Kidney (tissue), 13 donors: ENCODE measurements at regions not wholly inside any gene's neighbourhood (a gene's known extent, or its start where the extent isn't known, plus 50 kb on each side); places are given as distances from the start of the nearest gene placed in this dataset.

Experiments used
- DNase-seq, 5 donors: peaks; one replicate each; pipeline ENCODE4 v3.0.0-alpha.2; 2013 to 2020
- FAIRE-seq: peaks from 2 replicates; lab custom pipeline; 2012; peaks lifted over from hg19 to GRCh38; lab: Jason Lieb, UNC
- H3K27ac ChIP-seq, 2 donors: one replicate each; pipeline ENCODE4 v1.7.0; 2013; ENCODE audit warnings: low read depth in 2 of 2, low read length in 2 of 2, inconsistent platforms in 1 of 2
- H3K27me3 ChIP-seq: one replicate; pipeline ENCODE4 v1.7.1; 2013; ENCODE audit warnings: low read length, inconsistent platforms; ENCODE audit not compliant: control insufficient read depth, insufficient read depth
- H3K36me3 ChIP-seq, 3 donors: one replicate each; pipeline versions ENCODE4 v1.7.0 to v1.7.1; 2013; ENCODE audit warnings: low read length in 3 of 3, control low read depth in 1 of 3, inconsistent platforms in 1 of 3; ENCODE audit not compliant: insufficient read depth in 3 of 3, control insufficient read depth in 2 of 3
- H3K4me1 ChIP-seq, 3 donors: one replicate each; pipeline versions ENCODE4 v1.7.0 to v1.7.1; 2013; ENCODE audit warnings: low read length in 3 of 3, inconsistent platforms in 1 of 3, low read depth in 1 of 3; ENCODE audit not compliant: control insufficient read depth in 2 of 3, insufficient read depth in 2 of 3
- H3K4me3 ChIP-seq, 3 donors: one replicate each; pipeline versions ENCODE4 v1.7.0 to v1.8.1; 2013; ENCODE audit warnings: low read length in 3 of 3, control low read depth in 1 of 3, inconsistent platforms in 1 of 3
- H3K9ac ChIP-seq, 3 donors: one replicate each; pipeline versions ENCODE4 v1.7.0 to v1.7.1; 2013; ENCODE audit warnings: low read length in 3 of 3, control low read depth in 1 of 3, inconsistent platforms in 1 of 3
- H3K9me3 ChIP-seq, 3 donors: one replicate each; pipeline versions ENCODE4 v1.7.0 to v1.7.1; 2013; ENCODE audit warnings: low read length in 3 of 3, control low read depth in 1 of 3, inconsistent platforms in 1 of 3; ENCODE audit not compliant: control insufficient read depth in 2 of 3, insufficient read depth in 1 of 3
- intact Hi-C: fragments of 100-400 bp; cut with DNase I; formaldehyde crosslinking; loops from one replicate; pipeline ENCODE4 v1.11.1; 2022
- TF ChIP-seq, protein P1 (sequence below): IDR thresholded peaks from 3 replicates; pipeline ENCODE4 v1.5.1; 2012; ENCODE audit warnings: mild to moderate bottlenecking, moderate library complexity, borderline replicate concordance; ENCODE audit not compliant: insufficient read depth; ENCODE audit errors: extremely low read depth
- donor health status: control.
- donor health status: control.
- donor health status: control.
- donor health status: control.
- donor health status: control.
- donor health status: DM: yes; HTN: yes; CAD: no.
- donor health status: Normal renal cell carcinoma (clear cell type).

DNA sequence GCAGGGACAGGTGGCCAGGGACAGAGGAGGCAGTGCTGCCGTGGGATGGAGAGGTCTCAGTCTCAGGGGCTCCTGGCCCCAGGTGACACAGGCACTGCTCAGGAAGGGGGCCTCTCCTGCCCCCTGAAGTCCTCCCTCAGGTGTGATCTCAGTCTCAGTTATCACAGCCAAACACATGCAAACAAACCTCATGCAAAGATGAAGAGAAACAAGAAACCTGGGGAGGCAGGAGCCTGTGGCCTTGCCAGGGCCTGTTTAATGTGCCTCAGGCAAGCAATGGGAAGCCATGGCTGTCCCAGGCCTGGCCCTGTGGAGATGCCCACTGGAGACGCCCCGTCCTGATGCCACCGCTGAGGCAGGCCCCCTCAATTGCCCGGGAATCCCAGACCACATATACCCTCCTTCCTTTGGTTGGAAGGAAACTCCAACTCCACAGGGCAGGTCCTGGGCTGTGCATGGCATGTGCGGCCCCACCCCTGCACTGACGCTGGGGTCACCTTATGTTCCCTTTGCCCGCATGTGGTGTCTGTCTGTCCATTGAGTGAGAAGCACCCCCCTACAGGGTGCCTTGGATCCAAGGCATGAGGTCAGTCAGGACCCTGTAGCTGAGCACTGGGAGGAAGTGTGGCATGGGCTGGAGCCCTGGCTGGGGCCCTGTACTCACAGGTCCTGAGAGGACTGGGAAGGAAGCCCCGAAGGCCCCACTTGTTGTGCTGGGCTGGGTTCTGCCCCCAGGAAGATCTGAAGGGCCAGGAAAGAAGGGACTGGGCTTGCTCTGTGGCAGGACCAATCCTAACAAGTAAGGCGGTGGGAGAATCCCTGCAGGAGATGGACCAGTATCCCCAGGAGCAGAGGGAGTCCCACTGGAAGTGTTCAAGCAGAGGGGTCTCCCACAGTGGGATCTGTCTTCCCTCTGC, 68.8 kb upstream of the RAB6C start:
- H3K36me3 ChIP-seq = no peaks in the 10 kb centered on the region
- no peak overlapping the region for H3K9ac ChIP-seq
- DNase-seq (no peak), FAIRE-seq (no peak)
- H3K9me3 ChIP-seq = no peaks in the 10 kb centered on the region
- H3K4me1 ChIP-seq = no peaks in the 10 kb centered on the region
- H3K4me3 ChIP-seq = no peak overlapping the region
- no peak overlapping the region for H3K27ac ChIP-seq
- H3K27me3 ChIP-seq = no peaks in the 10 kb centered on the region
- intact Hi-C loops = no loop called here
- TF ChIP-seq, protein P1, sequence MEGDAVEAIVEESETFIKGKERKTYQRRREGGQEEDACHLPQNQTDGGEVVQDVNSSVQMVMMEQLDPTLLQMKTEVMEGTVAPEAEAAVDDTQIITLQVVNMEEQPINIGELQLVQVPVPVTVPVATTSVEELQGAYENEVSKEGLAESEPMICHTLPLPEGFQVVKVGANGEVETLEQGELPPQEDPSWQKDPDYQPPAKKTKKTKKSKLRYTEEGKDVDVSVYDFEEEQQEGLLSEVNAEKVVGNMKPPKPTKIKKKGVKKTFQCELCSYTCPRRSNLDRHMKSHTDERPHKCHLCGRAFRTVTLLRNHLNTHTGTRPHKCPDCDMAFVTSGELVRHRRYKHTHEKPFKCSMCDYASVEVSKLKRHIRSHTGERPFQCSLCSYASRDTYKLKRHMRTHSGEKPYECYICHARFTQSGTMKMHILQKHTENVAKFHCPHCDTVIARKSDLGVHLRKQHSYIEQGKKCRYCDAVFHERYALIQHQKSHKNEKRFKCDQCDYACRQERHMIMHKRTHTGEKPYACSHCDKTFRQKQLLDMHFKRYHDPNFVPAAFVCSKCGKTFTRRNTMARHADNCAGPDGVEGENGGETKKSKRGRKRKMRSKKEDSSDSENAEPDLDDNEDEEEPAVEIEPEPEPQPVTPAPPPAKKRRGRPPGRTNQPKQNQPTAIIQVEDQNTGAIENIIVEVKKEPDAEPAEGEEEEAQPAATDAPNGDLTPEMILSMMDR = no peak

DNA sequence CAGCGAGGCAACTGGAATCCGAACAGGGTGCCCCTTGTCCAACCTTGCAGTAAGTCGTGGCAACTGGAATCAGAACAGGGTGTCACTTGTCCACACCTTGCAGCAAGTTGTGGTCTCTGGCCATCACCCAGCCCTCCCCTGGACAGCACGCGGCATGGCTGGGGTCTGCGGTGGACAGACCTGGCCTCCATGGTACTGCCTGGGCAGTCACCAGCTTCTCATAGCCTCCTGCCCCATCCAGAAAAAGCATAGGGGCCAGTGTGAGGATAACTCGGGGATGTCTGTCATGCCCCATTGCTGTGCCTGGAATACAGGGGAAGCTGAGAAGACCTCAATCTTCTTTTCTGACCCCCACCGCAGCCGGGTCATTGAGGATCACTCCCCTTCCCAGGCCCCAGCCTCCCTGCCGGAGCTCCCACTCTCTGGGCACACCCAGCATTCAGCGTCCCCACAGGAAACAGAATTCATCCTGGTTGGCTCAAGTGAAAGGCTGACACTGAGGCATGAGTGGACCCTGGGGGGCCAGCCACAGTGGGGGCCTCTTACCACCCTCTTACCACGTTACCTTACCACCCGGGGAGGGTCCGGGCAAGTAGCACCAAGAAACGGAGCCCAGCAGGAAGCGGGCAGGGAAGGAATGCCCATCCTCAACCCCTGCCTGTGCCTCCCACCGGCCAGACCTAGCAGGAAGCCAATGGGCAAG, 68.0 kb upstream of the RAB6C start:
- intact Hi-C loops = no loop called here
- Histone ChIP-seq H3K27me3 (no peaks in the 10 kb centered on the region), H3K4me3 (no peak overlapping the region), H3K36me3 (no peaks in the 10 kb centered on the region), H3K4me1 (no peaks in the 10 kb centered on the region), H3K27ac (no peak overlapping the region), H3K9ac (no peak overlapping the region), H3K9me3 (no peaks in the 10 kb centered on the region)
- no peak for FAIRE-seq
- DNase-seq = no peak
- TF ChIP-seq, protein P1 = no peak

DNA sequence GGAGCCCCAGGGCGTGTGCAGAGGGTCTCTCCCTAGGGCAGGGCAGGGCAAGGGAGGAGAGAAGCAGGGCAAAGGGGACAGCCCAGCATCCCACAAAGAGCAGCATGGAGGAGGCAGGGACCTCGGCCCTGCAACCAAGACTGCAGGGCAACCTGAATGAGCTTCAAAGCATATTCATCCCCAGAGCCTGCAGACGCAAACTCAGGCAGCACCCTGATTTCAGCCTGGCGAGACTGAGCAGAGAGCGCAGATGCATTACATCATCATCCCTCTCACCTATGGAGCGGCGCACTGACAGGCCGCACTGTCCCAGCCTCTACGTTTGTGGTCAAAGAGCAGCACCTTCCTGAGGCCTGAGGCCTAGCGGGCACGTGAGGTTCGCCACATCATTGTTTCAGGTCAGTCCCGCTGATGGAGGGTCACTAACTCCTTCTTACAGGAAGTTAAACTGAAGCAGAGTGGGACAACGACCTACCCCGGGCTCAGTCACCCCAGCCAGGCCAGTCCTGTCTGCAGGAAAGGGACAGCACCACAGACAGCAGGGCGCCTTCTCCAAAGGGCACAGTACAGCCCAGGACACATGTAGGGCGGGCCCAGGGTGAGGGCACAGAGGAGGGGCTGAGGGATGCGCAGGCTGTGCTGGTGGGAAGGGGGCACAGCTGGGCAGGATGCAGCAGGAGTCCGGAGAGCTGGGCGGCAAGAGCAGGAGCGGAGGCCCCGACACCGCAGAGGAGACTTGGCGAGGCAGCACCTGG, 67.2 kb upstream of the RAB6C start:
- intact Hi-C loops = no loop called here
- TF ChIP-seq, protein P1 = no peak
- H3K4me1 ChIP-seq = no peaks in the 10 kb centered on the region
- no peaks in the 10 kb centered on the region for H3K27me3 ChIP-seq
- no peak overlapping the region for H3K4me3 ChIP-seq
- no peaks in the 10 kb centered on the region for H3K9me3 ChIP-seq
- FAIRE-seq (no peak), DNase-seq (no peak)
- H3K27ac ChIP-seq = no peak overlapping the region
- no peaks in the 10 kb centered on the region for H3K36me3 ChIP-seq
- H3K9ac ChIP-seq = no peak overlapping the region
